ENCODE measurements at regions not wholly inside any gene's neighbourhood (a gene's known extent, or its start where the extent isn't known, plus 50 kb on each side); places are given as distances from the start of the nearest gene placed in this dataset.

DNA sequence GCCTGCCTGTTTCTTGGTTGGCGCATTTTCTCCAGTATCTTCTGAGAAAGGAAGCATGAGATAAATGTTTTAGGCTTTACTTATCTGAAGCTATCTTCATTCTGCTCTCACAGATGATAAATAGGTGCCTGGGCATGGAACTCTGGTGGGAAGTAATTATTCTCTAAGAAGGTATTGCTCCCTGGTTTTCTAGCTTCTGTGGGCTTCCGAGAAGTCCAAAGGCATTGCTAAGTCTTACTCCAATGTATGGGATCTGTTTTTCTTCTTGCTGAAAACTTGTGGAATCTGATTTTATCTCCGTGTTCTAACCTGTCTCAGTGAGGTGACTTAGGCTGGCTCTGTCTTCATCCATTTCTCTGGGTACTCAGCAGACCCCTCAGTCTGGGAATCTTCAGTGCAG, 224.4 kb upstream of the HS6ST1 start:
- DNase-seq: no peak

DNA sequence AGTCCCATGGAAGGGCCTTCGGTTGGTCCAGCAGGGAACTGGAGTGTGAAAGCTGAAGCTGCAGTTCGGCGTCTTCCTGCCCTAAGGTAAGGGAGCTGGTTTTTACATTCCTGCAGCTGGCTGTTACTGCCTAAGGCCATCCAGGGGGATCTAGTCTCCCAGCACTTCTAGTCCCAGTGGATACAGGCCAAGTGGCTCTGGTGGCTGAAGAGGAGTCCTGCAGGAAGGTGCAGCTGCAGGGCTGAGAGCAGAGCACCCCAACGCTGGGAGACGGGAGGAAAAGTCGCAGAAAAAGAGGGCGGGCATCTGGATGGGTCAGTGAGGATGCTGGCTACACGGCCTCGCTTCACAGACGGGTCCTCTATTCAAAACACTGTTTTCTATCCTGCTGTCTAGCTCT, 225.0 kb upstream of the HS6ST1 start:
- DNase-seq: no peak

- no peak for DNase-seq
These were observed 225.8 kb upstream of the HS6ST1 start for GRCh38 chr2:128544321-128545037.

DNA sequence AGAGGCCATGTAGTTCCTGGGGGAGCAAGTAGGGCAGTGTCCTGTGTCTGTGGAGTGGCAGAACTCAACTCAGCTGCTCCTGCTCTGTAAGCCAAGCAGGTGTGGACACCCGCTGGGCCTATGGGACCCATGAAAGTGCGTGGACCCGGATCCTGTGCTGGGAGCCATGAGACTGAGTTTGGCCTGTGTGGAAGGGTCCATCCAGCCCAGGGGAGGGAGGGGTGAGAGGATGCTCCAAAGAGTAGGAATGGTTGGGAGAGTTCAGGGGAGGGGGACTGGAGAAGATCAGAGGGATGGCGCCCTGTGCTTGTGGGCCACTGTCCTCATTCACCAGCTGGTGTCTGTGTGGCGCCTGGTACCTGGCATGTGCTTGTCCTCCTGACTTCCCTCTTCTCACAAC, 226.4 kb upstream of the HS6ST1 start:
- no peak for DNase-seq

DNA sequence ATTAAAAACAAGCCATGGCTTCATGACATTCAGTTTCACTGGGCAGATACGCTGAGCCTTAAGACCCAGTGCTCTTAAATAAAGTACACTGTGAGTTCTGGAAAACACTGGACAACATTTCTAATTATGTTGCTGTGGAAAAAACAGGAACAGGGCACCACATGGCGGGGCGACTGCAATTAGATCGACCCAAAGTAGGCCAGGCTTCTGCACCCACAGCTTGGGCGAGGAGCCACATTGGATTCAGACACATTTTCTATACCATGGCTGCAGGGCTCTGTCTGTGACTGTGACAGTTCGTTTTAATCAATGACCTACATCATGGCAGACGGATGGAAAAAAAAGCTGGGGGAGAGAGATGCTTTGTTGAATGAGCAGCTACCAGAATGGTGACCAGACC, 227.2 kb upstream of the HS6ST1 start:
- no peak for DNase-seq

DNA sequence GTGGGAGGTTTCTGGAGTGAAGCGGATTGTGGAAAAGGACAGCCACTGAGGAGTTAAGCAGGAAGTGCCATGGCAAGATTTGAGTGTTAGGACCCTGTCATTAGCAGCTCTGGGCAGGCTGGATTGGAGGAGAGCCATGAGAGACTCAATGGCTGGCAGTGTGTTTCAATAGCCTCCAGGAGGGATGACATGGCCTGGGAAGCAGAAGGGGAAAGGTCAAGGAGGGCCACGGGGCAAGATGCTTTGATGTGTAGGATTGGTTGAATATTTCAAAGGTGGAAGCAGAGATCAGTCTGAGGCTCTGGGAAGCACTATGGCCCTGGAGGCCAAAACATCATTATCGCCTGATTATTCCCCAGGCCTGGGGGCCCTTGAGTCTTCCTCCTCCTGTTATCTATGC, 229.0 kb upstream of the HS6ST1 start:
- DNase-seq: no peak

GRCh38 chr2:128548461-128548891, 229.8 kb upstream of the HS6ST1 start:
- DNase-seq: no peak

DNA sequence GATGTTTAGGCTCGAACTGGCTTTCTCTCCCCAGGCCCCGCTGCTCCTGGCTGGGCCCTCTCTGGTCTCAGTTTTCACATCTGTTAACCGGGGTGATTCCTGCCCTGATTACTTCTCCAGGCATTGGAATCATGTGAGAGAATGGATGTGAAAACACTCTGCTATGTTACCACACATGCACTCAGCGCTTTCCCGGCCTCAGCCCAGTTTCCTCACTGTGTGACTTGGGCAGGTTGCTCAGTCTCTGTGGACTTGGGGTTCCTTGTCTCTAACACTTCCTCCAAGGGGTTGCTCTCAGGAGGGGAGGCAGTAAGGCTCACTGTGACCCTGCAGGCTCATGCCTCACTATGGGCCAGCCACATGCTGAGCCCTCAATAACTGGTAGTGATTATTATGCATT, 230.4 kb upstream of the HS6ST1 start:
- DNase-seq: no peak

GRCh38 chr2:128549646-128550260, 231.1 kb upstream of the HS6ST1 start:
- DNase-seq: no peak

- DNase-seq: no peak
These were observed 231.7 kb upstream of the HS6ST1 start for GRCh38 chr2:128550389-128550788.

- no peak for DNase-seq
These were observed 232.2 kb upstream of the HS6ST1 start for GRCh38 chr2:128550801-128551416.

- DNase-seq: no peak
These were observed 232.8 kb upstream of the HS6ST1 start for GRCh38 chr2:128551435-128551834.

DNA sequence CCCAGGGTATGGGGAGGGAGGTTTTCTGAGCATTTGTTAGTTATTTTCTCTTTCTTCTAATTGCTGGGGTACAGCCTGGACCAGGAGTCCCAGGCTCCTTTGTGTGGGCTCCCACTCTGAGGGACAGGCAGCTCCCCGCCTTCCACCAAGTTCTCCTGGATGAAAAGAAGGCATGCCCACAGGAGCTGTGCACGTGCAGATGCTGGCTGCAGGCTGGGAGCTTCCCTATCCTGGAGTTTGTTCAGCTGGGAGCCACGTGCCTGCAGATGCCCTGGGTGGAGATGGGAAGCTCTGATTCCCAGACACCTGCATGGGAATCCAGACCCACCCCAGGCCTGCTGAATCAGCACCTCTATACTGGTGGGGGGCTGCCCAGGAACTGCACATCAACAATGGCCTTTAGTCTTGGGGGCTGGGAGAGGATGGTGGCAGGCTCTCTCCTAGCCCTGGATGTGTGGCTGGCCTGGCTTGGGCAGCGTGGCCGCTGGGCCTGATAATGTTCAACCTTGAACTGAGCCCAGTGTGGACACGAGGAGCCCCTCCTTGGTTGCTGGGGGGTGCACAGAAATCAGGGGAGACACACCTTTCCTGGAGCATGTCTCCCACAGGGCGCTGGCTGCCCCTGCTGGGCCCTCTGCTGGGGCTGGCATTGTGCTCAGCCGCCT, 233.6 kb upstream of the HS6ST1 start:
- DNase-seq: no peak

DNA sequence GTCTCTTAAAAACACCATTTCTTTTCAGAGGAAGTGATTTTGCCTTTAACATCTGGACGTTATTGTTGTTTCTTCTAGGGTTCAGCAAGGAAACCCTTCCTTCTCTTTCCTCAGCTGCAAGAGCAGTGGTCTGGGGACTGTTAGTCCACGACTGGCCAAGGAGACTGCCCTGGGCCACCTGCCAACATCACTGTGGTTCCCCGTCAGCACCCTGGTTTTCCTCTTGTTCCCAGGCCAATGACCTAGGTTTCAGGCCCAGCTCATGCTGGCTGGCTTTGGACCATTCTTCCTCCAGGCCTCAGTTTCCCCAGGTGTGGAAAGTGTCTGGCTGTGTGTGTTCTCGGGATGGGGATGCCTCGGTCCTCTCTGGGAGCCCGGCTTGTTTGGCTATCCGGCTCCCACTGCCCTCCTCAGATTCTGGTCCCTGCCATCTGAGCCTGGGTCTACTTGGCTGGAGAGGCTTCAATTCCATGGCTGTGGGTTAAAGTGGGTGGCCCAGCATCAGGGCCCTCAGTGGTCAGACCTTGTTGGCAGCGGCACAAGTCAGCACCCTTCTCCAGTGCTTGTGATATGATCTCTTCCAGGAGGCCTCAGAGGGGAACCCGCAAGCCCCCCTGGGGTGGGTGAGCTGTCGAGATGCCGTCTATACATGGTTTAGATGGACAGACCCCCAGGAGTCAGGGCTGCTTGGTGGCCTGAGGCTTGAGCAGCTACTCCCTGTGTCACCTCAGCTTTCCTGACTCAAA, 234.3 kb upstream of the HS6ST1 start:
- DNase-seq: no peak

GRCh38 chr2:128554151-128554769, 235.6 kb upstream of the HS6ST1 start:
- no peak for DNase-seq

- DNase-seq: no peak
These were observed 236.8 kb upstream of the HS6ST1 start for GRCh38 chr2:128555433-128555832.

GRCh38 chr2:128556089-128556488, 237.4 kb upstream of the HS6ST1 start:
- no peak for DNase-seq

GRCh38 chr2:128556633-128557032, 238.0 kb upstream of the HS6ST1 start:
- DNase-seq: no peak

DNA sequence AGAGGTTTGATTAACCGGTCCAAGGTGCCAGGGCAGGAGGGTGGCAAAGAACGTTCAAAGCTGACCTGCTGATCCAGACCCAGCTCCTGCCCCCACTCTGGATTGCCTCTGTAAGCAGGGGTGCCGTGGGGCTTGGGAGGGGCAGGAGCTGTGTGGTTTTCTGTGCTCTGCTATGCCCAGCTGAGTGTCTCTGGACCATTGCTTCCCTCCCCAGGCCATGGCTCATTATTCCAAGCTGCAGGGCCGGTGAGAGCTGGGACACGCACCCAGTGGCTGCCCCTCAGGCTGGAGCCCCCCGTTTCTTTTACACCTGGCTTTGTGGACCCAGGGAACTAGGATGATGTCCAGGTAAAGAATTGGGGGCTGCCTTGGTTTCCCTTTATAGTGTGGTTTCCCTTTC, 238.4 kb upstream of the HS6ST1 start:
- no peak for DNase-seq

DNA sequence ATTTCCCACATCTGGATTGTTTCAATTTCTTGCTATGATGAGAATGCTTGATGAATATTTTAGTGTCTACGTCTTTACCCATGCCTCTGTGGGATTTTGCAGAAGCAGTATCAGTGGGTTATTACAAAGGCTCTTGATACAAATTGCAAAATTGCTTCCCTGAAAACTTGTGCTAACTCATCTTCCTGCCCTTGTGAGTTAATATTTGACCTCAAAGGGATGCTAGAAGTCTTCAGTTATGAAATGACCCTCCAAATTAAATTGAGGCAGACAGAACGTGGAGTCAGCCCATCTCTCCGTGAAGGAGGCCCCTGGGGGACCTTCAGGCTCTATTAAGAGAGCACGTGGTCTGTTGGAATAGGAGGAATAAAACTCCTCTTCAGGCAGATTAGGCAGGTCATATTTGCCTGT, 239.2 kb upstream of the HS6ST1 start:
- DNase-seq: no peak

DNA sequence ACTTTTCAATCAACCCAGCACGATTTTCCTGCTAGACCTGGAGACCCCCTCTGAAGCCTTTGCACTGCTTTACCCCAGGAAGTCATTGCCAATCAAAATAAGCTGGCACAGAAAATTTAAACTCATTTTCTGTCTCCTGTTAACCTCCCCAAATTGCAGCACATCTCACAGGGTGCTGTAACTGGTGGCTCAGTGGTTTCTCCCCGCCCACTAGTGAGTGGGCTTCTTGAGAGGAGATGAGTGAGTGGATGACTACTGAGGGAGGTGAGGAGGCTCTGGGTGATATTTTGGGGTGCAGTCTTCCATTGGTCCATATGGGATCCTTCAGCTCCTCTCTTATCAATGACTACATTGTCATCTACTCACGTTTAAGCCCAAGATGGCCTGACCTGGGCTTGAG, 239.8 kb upstream of the HS6ST1 start:
- no peak for DNase-seq

DNA sequence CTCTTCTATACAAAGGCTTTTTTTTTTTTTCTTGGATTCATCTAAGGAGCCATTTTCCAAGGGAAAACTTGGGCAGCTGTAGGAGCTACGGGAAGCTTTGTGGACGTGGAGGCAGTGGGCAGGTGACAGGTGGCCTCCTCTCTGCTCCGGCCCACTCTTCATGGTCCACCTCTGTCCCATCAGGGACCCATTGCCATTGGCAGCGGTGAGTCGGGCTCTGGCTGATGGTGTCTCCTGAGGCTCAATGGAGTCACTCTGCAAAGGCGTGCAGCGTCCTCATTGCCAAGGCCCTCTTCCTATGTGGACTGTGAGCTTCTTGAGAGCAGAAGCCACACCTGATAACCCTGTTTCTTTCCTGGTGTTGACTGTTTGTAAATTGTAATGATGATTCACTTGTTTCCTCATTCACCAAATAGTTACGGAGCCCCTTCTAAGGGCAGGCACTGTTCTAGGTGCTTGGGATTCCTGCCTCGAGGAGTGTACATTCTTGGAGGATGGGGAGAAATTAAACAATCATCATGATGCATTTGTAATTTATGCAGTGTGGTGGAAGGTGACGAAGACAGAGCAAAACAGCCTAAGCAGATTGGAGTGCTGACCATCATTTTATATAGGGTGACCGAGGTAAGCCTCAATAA, 240.3 kb upstream of the HS6ST1 start:
- DNase-seq: no peak

Measured in NCI-H526 treated with DMSO at 0.1 percent for 48 hours (cell line).